Astrocyte of the cerebellum (primary cell): ENCODE measurements at regions not wholly inside any gene's neighbourhood (a gene's known extent, or its start where the extent isn't known, plus 50 kb on each side); places are given as distances from the start of the nearest gene placed in this dataset.

Experiments
- DNase-seq: peaks from one replicate; pipeline ENCODE4 v3.0.0-alpha.2; 2011; ENCODE audit warnings: low read depth
- H3K4me3 ChIP-seq: 2 replicates; pipeline ENCODE4 v1.5.1; 2011; ENCODE audit warnings: mild to moderate bottlenecking, low read depth, low read length, moderate library complexity
- CTCF ChIP-seq: IDR thresholded peaks from 2 replicates; pipeline ENCODE4 v1.5.1; 2012; ENCODE audit warnings: low read length, low read depth, moderate library complexity, mild to moderate bottlenecking; ENCODE audit errors: missing control alignments
- in situ Hi-C: cut with HindIII; loops from 2 replicates; pipeline ENCODE4 v1.10.0; 2017; ENCODE audit warnings: low sequenced_read_pairs

DNA sequence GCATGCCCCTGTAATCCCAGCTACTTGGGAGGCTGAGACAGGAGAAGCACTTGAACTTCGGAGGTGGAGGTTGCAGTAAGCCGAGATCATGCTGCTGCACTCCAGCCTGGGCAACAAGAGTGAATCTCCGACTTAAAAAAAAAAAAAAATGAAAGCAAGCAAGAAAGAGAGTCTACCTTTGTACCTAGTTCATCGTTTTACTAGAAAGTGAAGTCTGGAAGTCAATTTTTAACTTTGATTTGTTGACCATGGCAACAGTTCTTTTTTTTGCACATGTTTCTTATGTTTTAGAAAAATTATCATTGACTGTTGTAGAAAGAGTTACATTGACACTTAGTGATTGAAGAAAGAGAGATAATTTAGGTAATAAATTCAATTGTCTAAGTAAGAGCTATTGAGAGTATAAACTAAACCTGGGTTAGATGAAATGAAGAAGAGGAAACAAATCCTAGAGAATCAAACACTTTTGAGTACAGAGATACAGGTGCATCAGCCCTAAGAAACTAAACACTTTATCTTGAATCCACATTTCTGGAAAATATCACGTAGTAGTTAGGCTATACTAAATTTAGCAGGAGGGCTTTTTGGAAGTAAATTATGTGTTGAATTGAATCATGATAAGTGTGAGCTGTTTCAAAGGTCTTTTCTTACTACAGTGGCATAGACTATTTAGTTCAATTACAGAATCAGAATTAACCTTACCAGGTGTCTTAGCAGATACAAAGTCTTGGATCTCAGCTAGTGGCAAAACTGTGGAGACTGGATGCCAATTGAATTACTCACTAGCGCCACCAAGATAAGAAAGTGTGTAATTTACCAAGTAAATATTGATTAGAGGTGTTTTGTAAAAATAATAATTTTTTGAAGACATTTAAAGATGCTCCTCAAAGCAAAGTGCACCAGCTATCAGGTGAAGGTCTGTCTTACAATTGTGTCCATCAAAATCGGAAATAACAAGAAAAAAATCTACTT, 303.4 kb upstream of the NRXN1 start:
- TF ChIP-seq CTCF: no peak
- in situ Hi-C loops: no loop called here
- no peak overlapping the region for H3K4me3 ChIP-seq
- DNase-seq: no peak

GRCh38 chr2:51329512-51329911, 297.6 kb upstream of the NRXN1 start:
- no peak for TF ChIP-seq CTCF
- DNase-seq: no peak
- in situ Hi-C loops: no loop called here
- no peak overlapping the region for H3K4me3 ChIP-seq

- DNase-seq: no peak
- in situ Hi-C loops: no loop called here
- TF ChIP-seq CTCF: no peak
- no peak overlapping the region for H3K4me3 ChIP-seq
These were observed 292.1 kb upstream of the NRXN1 start for GRCh38 chr2:51324051-51324450.

GRCh38 chr2:51322613-51323012, 290.7 kb upstream of the NRXN1 start:
- no peak for DNase-seq
- H3K4me3 ChIP-seq: no peak overlapping the region
- in situ Hi-C loops: no loop called here
- no peak for TF ChIP-seq CTCF

DNA sequence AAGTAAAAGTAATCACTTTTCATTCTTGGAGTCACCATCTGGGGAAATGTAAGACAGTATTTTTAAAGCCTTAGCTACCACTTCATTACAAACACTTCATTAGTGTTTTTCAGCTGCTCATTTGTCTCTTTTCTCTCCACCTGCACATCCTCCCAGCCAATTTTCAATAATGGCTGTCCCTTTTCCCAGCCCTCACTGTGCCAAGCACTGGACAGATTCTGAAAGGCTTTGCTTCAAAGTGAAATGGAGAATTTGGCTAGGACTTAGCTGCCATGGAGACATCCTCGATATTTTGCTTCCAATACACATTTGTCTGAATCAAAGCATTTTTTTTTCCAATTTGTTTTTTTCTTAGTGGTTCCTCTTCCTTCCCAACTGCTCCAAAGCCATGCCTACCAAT, 272.4 kb upstream of the NRXN1 start:
- TF ChIP-seq CTCF: no peak
- DNase-seq: no peak

GRCh38 chr2:51301381-51301780, 269.4 kb upstream of the NRXN1 start:
- H3K4me3 ChIP-seq: no peak overlapping the region
- no peak for DNase-seq
- no peak for TF ChIP-seq CTCF
- in situ Hi-C loops: no loop called here

More for the DNA sequence above, 272.4 kb upstream of the NRXN1 start:
- H3K4me3 ChIP-seq: no peak overlapping the region
- in situ Hi-C loops: no loop called here
